ENCODE measurements at regions not wholly inside any gene's neighbourhood (a gene's known extent, or its start where the extent isn't known, plus 50 kb on each side); places are given as distances from the start of the nearest gene placed in this dataset.

DNA sequence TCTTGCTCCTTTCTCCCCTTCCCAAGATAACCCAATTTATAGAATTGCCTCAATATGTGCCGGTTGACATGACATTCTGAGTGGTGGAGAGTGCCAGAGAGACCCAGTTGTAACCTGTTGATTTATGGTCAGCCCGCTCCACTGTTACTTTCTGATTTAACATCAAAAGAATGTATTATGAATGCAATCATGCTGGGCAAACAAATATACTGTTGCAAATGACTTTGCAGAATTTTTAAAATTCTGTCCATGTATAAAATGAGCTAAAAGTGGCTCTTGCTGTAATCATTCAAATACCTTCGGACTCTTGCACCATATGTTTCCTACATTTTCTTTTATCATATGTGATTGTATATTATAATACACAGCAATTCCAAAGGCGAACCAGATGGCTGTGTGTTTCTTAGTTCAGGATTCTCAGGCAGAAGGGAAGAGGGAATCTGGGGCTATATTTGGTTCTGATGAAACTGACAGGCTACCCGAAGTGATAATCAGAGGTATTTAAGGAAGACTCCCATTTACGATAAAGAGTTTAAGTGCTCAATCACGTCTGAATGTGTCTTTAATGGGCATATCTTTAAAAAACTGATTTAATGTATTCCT lies 131.7 kb downstream of the CLCN4 start:
- no peak for DNase-seq

GRCh38 chrX:10296576-10296975 lies 139.8 kb downstream of the CLCN4 start:
- no peak for DNase-seq

DNA sequence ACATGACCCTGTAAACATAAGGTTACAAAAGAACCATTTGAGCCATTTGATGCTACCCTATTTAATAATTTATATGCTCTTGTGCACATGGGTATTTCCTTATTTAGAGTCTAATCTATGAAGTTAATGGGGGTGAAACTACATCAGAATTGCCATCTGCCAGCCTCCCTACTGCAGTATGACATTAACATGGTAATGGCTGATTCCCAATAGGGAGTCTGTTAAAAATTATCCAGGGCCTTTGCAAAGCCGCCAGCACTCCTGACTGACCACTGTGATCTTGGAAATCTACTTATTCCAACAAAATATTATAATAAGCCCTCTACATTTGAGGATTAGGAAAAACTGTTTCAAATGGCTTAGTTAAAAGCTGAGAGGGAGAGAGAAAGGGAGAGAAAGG lies 153.7 kb downstream of the CLCN4 start:
- DNase-seq, result peak in 1 of 2 experiments; percentile 0

GRCh38 chrX:10314530-10315104 lies 157.8 kb downstream of the CLCN4 start:
- no peak for DNase-seq

DNA sequence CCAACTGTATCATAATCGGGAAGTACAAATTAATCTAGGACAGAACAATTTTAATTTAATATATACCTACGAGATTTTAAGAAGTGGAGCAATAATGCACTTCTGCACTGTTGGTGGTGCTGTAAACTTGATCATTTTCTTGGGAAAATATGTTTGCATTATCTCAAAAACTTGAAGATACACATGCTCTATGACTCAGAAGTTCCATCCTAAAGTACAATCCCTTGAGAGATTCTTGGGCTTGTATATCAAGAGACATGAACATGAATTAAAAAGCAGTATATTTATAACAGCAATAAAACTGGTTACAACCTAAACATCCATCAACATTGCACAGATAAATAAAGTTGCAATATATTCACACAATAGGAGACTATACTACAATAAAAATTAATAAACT lies 168.8 kb downstream of the CLCN4 start:
- DNase-seq, result no peak

DNA sequence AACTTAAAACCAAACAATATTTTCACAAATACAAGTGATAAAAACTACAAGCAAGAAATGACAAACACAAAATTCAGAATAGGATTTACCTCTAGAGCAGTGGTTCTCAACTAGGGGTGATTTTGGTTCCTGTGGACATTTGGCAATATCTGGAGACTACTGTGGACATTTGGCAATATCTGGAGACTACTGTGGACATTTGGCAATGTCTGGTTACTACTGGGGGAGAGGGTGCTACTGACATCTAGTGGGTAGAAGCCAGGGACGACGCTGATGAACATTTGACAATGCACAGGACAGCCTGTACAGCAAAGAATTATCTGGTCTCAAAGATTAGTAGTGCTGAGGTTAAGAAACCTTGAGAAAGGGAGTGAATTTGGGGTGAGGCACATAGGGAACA lies 169.8 kb downstream of the CLCN4 start:
- DNase-seq, result peak in 1 of 2 experiments; percentile 70

DNA sequence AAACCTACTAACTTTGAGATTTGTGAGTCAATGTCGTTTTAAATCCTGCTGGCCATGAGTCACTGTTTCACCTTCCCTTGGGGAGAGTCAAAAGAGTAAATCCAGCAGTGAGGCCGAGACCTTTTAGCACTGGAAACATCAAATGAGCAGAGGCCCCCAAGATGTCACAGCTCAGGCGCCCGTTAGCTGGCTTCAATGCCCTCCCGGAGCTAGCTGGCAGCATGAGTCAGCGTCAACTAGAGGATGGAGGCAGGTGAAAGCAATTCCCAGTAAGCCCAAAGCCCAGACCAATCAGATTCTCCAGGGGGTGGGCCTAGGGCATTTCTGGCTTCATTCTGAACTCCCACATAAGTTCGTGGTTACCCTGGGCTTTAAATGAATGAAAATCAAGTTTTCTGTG lies 170.9 kb downstream of the CLCN4 start:
- no peak for DNase-seq

DNA sequence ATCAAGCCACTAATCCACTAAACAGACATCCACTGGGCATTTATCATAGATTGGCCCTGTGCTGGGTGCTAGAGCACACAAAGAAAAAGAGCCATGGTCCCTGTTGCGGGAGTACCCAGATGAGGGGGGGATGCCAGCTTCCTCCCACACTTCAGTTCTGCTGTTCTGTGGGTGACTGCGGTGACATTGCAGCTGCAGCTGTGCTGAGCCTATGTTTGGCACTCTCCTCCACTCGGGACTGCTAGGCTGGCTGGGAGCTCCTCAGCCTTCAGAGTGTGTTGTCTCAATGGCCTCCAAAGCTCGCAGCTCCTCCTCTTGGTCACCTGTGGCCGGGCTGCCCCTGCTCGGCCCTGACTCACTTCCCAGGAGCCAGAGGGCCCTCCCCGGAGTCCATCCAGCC lies 173.2 kb downstream of the CLCN4 start:
- no peak for DNase-seq

GRCh38 chrX:10341309-10341708 lies 184.5 kb downstream of the CLCN4 start:
- no peak for DNase-seq

- no peak for DNase-seq
These were observed 193.4 kb downstream of the CLCN4 start for GRCh38 chrX:10350221-10350620.

- no peak for DNase-seq
These were observed 194.2 kb downstream of the CLCN4 start for GRCh38 chrX:10350981-10351380.

GRCh38 chrX:10352536-10352935 lies 195.8 kb downstream of the CLCN4 start:
- no peak for DNase-seq

DNA sequence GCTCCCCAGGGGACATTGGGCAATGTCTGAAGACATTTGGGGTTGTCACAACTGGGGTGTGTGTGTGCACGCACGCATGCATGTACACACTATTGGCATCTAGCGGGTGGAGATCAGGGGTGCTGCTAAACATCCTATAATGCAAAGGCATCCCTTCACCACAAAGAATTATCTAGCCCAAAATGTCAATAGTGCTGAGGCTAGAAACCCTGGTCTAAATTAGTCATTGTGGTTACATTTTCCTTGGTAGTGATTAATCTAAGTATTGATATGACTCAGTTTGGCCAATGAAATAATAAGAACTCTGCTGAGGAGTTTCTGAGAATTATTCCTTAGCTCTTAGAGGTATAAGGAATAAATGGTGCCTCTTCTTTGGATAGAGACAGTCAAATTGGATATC lies 200.2 kb downstream of the CLCN4 start:
- no peak for DNase-seq

DNA sequence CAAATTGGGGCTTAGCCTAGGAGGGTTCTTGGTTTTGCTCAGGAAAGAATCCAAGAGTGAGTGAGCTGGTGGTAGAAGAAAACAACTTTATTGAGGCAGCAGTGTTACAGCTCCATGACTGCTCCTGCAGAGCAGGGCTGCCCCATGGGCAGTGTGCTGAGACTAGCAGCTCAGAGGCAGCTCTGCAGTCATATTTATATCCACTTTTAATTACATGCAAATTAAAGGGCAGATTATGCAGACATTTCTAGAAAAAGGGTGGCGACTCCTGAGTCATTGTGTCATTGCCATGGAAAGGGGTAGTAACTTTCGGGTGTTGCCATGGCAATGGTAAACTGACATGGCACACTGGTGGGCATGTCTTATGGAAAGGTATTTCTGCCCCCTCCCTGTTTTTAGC lies 202.2 kb downstream of the CLCN4 start:
- no peak for DNase-seq

- no peak for DNase-seq
These were observed 203.3 kb downstream of the CLCN4 start for GRCh38 chrX:10360116-10360515.

DNA sequence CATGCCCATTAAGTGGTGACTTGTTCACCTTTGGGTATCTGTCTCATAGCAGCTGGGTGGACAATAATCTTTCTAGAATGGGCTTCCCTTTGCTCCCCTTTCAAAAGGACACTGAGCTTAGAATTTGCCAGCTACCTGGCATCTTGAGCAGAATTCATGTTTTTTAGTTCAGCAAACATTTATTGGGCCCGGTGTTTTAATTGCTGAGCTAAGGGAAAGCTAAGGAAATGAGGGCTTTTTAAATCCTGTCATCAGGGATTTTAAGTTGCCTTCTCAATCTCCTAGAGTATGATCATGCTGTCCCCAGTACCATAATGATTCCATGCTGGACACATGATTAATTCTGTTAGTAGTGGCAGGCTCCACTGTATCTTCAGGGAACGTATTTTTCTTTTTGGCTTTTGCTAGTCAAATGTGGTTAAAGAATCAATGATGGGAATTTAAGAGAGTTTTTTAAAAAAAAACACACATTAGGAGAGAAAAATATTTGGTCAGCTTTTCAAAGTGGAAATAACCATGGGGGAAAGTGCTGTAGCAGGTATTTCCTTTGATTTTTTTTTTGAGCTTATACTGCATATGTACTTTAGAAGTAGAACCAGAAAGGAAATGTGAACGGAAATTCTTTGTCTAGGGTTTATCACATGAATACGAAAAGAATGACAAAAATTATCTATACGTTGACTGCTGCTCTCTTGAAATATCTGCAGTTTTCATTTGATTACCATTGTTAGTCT lies 208.9 kb downstream of the CLCN4 start:
- no peak for DNase-seq

DNA sequence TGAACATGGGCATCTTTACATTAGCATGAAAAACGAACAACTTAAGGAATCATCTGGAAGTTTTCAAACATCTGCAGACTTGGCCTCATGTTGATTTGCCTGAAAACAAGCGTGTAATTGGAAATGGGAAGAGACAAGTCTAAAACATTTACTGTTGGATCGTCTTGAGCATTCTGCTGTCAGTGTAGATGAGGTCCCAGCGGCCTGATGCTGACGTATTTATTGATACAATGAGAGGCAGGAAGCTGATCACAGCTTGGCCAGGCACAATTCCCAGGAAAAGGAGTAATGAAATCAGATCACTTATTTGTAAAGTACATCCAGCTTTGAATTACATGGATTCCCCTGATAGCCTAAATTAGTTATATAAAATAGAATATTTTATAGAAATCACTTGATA lies 210.6 kb downstream of the CLCN4 start:
- no peak for DNase-seq

DNA sequence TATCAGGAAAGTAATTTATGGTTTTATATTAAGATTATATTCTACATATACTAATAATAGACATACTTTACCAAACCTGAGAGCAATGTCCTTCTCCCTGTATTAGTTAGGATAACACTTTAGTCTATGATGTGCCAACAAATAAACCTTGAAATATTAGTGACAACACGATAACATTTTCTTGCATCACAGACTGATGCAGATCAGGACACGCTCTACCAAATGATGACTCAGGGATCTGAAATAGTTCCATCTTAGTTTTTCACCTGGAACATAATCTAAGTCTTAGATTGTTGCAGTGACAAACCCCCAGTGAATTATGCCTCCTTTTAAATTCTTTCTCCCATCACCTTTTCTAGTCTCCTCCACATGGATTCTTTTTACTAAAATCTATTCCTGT lies 214.2 kb downstream of the CLCN4 start:
- no peak for DNase-seq

GRCh38 chrX:10377427-10377826 lies 220.7 kb downstream of the CLCN4 start:
- no peak for DNase-seq

DNA sequence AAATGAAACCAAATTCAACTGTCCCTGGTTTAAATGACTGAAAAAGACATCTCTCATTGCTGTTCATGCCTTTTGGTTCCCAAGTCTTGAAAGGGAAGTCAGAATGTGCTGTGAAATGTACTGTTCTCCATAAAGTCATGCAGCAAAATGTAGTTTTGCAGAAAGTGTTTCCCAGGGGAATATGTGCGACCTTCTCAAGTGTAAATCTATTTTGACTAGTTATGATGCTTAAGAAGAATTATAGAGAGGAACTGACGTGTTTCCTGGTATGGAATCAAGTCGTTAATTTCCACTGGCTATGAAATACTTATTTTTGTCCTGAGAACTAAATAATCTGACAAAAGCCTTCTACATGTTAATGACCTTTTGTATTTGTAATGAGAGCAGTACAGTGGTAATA lies 223.1 kb downstream of the CLCN4 start:
- DNase-seq, result peak in 1 of 2 experiments; percentile 12

DNA sequence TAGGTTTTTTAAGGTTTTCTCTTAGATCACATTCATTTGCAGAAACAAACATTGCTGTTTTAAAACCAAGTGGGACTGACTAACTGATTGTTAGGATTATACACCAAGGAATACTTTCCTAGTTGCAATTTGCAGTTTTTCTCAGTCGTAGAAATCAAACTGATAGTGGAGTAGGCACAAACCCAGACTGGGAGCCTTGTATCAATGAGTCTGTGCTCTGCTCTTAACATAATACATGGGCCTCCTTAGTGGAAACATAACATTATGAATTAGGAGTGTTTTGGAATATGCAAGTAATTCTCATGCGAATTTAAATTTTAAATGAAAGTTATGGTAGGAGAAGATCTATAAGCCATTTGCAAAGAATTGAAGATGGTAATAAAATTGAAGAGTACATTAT lies 223.5 kb downstream of the CLCN4 start:
- DNase-seq, result peak; percentile 48 to 55

GRCh38 chrX:10381193-10381592 lies 224.4 kb downstream of the CLCN4 start:
- DNase-seq, result peak; percentile 14 to 50

DNA sequence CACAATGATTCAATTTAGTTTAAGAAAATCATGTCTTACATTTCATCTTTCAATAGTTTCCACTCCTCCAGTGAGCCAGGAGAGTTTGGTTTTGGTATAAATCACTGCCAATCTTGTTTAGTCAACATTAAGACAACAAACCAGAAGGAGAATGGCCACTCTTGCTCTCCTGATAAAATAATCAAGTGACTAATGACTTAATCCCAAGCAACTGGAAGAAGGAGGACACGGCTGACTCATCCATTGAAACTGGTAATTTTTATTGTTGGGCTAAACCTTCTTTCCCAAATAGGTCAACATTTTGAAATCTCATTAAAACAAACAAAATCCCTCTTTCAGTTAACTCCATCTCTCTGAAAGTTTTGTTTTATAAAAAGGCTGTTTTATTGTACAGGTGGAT lies 230.2 kb downstream of the CLCN4 start:
- DNase-seq, result no peak

GRCh38 chrX:10390187-10390586 lies 230.2 kb downstream of the MID1 start:
- DNase-seq, result no peak

DNA sequence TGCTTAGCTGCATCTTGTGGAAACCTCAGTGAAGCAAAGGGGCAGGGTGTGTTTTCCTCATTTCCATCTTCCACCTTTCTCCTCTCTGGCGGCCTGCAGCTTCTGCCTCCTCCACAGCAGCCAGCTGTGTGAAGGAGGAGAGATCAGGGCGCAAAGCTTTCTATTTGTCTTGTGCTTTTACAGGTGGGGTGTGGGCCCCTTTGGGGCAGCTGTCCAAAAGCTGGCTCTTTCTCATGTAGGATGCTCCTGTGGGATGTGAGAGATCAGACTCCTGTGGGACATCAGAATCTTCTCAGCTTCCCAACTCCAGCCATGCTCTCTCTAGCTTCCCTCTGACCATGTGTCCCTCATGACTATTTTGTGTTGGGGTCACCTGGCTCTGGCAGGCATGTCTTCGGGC lies 227.1 kb downstream of the MID1 start:
- DNase-seq, result no peak
